Mucosa of gallbladder (tissue), 1 donor: ENCODE measurements at regions not wholly inside any gene's neighbourhood (a gene's known extent, or its start where the extent isn't known, plus 50 kb on each side); places are given as distances from the start of the nearest gene placed in this dataset.
"Not testable (repeated sequence)": the region's sequence is repeated elsewhere in the genome, so short reads cannot be mapped to it uniquely, and the experiment has no call there.

Experiments
- DNase-seq: peaks from one replicate; pipeline ENCODE4 v3.0.0-alpha.2; 2020; ENCODE audit warnings: low spot score
- donor health status: DM: no; HTN: no; CAD: no.

DNA sequence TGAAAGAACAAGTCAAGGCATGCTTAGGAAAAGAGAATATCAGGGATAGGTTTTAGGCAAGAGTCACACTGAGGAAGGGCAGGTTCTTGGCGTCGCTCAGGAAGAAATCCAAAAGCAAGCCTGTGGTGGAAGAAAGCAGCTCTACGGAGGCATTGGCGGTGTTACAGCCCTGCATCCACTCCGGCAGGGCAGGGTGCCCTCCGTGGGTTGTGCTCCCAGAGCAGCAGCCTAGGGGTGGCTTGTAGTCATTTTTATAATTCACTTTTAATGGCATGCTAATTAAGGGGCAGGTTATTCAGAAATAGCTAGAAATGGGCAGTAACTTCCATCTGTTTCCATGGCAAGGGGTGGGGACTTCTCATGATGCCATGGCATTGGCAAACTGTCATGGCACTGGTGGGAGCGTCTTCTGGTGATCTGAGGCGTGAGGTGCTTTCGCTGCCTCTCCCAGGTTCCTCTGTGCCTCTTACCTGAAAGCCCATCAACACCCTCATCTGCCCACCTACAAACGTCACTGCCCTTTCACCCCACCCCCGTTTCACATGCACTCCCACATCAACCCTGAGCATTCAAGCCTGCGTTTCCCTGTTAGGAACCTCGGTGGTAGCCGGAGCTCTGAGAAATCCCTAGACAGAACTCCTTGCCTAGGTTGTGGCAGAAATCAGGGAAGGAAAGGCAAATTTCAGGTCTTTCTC lies 1763.8 kb upstream of the TPTE start:
- not testable (repeated sequence) for DNase-seq

DNA sequence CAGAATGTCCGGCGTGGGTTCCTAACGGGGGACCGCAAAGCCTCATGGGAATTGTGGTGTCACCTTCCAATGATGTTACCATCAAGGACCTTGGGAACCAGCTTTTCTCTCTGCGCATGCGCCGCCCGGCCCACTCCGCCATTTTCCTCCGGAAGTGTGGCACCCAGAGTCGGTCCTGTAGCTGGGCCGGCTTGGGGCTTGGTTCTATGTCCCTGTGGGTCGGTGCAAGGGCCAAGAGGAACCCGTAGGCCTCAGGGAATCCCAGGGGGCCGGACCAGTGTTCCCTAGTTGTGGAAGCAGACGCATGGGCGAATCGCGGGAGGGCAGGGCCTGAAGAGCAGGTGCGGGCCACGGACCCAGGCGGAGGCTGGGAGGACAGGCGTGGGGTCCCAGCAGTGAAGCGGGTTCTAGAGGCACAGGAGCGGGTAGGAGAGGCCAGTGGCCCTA lies 1762.4 kb upstream of the TPTE start:
- DNase-seq = not testable (repeated sequence)

DNA sequence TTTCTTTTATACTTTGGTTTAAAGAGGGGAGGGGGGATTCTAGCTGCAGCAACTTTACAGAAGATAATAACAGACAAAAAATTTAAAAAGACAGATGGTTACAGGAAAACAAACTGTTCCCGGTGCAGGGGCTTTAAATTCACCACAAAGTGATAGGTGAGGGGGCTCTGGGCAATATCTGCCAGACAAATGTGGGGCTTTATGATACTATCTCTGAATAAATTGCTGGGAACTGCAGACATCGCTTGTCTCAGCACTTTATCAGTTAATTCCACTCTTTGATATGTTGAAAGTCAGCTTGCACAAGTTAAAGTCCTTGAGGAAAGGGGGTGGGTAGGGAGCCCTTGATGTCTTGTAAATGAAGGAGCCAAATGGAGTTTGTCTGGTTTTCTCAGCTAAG lies 1759.1 kb upstream of the TPTE start:
- DNase-seq = not testable (repeated sequence)

DNA sequence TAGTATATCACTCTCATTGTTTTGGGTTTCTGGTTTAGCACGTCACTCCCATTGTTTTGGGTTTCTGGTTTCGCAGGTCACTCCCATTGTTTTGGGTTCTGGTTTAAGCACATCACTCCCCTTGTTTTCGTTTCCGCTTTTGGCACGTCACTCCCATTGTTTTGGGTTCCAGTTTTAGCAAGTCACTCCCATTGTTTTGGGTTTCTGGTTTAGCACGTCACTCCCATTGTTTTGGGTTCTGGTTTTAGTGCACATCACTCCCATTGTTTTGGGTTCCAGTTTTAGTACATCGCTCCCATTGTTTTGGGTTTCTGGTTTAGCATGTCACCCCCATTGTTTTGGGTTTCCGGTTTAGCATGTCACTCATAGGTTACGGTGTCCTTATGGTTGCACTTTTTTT lies 1757.0 kb upstream of the TPTE start:
- not testable (repeated sequence) for DNase-seq

DNA sequence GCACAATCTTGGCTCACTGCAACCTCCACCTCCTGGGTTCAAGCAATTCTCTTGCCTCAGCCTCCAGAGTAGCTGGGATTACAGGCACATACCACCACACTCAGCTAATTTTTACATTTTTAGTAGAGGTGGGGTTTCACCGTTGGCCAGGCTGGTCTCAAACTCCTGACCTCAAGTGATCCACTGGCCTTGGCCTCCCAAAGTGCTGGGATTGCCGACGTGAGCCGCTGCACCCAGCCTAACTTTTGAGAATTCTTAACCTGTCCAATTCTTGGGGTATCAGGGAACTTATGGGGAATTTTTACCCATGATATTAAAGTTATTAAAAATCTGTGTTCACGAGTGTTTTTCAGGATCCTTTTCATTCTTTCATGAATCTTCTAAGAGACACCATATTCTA lies 1755.2 kb upstream of the TPTE start:
- DNase-seq = not testable (repeated sequence)

DNA sequence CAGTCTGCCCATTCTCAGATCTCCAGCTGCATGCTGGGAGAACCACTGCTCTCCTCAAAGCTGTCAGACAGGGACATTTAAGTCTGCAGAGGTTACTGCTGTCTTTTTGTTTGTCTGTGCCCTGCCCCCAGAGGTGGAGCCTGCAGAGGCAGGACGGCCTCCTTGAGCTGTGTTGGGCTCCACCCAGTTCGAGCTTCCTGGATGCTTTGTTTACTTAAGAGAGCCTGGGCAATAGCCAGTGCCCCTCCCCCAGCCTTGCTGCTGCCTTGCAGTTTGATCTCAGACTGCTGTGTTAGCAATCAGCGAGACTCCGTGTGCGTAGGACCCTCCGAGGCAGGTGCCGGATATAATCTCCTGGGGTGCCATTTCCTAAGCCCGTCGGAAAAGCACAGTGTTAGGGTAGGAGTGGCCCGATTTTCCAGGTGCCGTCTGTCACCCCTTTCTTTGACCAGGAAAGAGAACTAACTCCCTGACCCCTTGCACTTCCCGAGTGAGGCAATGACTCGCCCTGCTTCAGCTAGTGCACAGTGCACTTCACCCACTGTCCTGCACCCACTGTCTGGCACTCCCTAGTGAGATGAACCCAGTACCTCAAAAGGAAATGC lies 1748.4 kb upstream of the TPTE start:
- not testable (repeated sequence) for DNase-seq

DNA sequence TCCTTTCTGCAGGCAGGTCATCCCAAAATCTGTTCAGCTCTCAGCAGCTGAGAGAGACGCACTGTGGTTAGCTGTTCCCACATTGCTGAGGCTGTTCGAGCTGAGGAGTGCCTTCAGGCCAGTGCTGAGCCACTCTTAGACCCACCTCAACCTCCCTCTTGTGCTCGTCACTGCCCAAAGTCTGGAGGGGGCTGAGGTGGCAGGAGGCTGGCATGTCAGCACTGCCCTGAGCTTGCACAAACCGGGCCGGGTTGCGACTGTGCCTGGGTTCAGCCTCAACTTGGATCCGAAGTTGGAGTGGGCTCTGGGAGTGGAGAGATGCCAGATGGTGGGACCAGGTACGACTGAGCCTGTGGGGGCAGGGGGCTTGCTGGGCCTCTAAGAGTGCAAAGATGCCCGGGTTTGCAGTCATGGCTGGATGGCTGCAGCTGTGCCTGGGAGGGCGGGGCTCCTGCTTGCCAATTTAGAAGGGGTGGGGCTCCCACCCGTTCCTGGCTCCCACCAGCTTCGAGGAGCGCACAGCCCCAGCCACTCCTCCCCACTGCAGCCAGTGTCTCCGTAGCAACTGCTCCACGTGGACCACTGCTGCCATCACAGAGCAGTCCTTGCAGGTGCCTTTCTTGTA lies 1745.7 kb upstream of the TPTE start:
- not testable (repeated sequence) for DNase-seq

DNA sequence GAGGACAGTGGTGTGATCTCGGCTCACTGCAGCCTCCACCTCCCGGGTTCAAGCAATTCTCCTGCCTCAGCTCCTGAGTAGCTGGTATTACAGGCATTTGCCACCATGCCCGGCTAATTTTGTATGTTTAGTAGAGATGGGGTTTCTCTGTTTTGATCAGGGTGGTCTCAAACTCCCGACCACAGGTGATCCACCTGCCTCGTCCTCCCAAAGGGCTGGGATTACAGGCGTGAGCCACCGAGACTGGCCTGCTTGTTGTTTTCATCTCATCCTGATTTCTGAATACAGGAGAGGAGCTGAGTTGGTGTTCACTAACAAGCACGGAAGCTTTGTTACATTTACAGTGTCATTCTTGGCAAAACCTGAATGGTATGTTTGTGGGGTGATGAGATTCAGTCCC lies 1744.1 kb upstream of the TPTE start:
- DNase-seq = not testable (repeated sequence)

DNA sequence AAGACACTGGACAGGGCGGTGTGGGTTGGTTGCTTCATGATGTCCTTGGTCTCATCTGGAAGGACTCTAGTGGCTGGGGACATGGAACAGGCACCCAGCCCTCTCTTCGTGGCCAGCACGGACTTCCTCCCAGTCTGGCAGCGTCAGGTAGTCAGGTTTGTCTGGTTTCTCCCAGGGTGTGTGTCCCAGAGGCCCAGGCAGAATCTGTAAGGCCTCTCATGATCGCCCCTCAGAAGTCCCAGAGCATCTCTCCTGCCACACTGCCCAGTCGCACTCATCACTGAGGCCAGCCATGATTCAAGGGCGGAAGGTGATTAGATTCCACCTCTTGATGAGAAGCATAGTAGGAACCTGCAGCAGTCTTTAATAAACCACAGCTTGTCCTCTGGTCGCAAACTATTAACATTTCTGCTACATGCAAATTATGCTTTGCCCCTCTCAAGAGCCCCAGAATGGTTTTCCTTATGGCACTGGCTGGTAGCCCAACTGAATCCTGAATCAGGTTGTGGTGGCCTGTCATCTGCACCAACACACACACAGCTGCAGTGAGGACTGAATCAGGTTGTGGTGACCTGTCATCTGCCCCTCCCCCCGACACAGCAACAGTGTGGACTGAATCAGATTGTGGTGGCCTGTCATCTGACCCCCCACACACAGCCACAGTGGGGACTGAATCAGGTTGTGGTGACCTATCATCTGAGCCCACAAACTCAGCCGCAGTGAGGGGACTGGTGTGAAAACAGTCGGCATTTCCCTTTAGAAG lies 1742.9 kb upstream of the TPTE start:
- DNase-seq = not testable (repeated sequence)

DNA sequence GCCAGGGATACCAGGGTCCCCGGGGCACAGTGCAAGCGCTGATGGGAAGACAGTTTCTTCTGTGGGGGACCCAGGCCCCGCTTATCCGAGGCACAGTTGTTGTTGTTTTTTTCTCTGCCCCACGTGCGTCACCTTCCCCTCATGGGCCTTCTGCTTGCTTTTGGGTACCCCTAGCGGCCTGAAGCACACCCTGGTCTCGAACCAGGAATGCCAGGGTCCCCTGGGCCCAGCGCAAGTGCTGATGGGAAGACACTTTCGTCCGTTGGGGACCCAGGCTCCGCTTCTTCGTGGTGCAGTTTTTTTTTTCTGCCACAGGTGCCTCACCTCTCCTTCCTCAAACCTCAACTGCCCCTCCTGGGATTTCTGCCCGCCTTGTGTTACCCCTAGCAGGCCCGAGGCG lies 1708.5 kb upstream of the TPTE start:
- not testable (repeated sequence) for DNase-seq

DNA sequence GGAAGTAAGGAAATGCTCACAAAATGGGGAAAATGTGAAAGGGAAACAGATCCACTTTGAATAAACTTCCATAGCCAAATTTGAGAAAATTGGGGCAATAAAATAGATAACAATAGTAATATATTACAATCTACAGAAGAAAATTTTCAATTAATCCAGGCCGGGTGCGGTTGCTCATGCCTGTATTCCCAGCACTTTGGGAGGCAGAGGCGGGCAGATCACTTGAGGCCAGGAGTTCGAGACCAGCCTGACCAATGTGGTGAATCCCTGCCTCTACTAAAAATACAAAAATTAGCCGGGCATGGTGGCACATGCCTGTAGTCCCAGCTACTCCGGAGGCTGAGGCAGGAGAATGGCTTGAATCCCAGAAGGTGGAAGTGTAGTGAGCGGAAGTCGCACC lies 1687.1 kb upstream of the TPTE start:
- peak; percentile 9 for DNase-seq
